AG09309 (cell line): ENCODE measurements at regions not wholly inside any gene's neighbourhood (a gene's known extent, or its start where the extent isn't known, plus 50 kb on each side); places are given as distances from the start of the nearest gene placed in this dataset.

ENCODE experiments used
- DNase-seq: peaks from one replicate; pipeline ENCODE4 v3.0.0-alpha.2; 2010; ENCODE audit warnings: low read depth
- H3K4me3 ChIP-seq: 2 replicates; pipeline ENCODE4 v1.5.1; 2011; ENCODE audit warnings: mild to moderate bottlenecking, low read depth, low read length, moderate library complexity; ENCODE audit not compliant: control insufficient read depth
- TF ChIP-seq, protein P1 (sequence below): IDR thresholded peaks from 2 replicates; pipeline ENCODE4 v1.5.1; 2011; ENCODE audit warnings: mild to moderate bottlenecking, low read depth, low read length, inconsistent platforms; ENCODE audit not compliant: insufficient read depth, control insufficient read depth; ENCODE audit errors: missing control alignments

GRCh38 chr18:46262856-46263255 lies 158.7 kb downstream of the HAUS1 start:
- H3K4me3 ChIP-seq: no peak overlapping the region
- TF ChIP-seq, protein P1, sequence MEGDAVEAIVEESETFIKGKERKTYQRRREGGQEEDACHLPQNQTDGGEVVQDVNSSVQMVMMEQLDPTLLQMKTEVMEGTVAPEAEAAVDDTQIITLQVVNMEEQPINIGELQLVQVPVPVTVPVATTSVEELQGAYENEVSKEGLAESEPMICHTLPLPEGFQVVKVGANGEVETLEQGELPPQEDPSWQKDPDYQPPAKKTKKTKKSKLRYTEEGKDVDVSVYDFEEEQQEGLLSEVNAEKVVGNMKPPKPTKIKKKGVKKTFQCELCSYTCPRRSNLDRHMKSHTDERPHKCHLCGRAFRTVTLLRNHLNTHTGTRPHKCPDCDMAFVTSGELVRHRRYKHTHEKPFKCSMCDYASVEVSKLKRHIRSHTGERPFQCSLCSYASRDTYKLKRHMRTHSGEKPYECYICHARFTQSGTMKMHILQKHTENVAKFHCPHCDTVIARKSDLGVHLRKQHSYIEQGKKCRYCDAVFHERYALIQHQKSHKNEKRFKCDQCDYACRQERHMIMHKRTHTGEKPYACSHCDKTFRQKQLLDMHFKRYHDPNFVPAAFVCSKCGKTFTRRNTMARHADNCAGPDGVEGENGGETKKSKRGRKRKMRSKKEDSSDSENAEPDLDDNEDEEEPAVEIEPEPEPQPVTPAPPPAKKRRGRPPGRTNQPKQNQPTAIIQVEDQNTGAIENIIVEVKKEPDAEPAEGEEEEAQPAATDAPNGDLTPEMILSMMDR: no peak
- DNase-seq: no peak

DNA sequence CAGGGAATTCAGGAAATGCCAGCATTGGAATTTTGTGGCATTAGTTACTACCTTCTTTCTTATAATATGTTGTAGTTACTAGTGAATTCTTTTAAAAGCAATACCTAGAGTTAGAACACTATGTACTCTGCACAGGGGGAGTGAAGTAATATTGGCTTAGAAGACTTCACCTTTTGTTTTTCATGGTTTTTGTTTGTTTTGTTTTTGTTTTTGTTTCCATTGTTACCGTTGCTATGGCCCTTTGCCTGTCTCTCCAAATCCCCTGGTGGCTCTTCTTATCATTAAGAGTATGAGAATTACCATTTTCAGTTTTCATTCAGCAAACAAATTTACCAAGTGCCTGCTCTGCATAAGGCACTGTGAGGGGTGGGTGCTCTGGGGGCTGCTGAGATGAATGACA lies 160.1 kb downstream of the HAUS1 start:
- TF ChIP-seq, protein P1: no peak
- no peak overlapping the region for H3K4me3 ChIP-seq
- no peak for DNase-seq

- no peak for DNase-seq
- no peak overlapping the region for H3K4me3 ChIP-seq
- TF ChIP-seq, protein P1: no peak
These were observed 161.3 kb downstream of the HAUS1 start for GRCh38 chr18:46265196-46266156.

DNA sequence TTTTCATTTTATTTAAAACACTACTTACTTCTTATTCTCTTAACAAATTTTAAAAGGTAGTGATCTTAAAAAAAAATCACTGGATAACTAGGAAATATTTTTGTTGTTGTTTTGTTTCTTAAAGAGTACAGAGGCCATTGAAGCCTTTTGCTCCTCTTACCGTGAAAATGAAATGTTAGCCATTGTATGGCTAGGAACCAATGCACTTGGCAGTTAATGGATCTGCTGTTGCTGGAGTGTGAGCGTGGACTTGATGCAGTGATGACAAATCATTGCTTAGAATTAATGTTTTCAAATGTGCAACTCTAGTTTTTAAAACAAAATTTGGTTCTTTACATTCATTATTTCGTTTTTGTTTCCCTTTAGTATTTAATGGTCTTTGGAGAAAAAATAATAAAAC lies 162.3 kb downstream of the HAUS1 start:
- H3K4me3 ChIP-seq: no peak overlapping the region
- no peak for DNase-seq
- TF ChIP-seq, protein P1: no peak

DNA sequence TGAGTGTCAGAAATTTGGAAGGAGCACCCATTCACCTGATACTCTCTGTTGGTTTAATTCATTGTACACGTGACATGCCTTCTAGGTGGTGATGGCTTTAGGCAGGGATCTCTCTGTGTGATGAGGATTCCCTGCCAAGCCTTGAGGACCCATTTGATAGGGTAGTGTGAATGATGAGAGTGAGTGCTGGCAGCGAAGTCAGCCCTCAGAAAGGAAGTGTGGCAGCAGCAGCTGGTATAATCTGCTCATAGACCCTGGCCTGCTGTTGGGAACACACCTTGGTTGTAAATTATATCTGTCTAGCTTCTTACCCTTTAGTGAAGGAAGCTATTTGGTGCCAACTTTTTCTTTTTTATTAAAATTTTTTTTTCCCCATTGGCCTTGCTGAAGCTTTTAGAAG lies 164.5 kb downstream of the HAUS1 start:
- no peak overlapping the region for H3K4me3 ChIP-seq
- TF ChIP-seq, protein P1: no peak
- DNase-seq: no peak

- H3K4me3 ChIP-seq: no peak overlapping the region
- DNase-seq: no peak
- TF ChIP-seq, protein P1: no peak
These were observed 165.1 kb downstream of the HAUS1 start for GRCh38 chr18:46269275-46269674.

GRCh38 chr18:46271488-46271887 lies 167.3 kb downstream of the HAUS1 start:
- DNase-seq: no peak
- TF ChIP-seq, protein P1: no peak
- no peak overlapping the region for H3K4me3 ChIP-seq
